ENCODE measurements at regions not wholly inside any gene's neighbourhood (a gene's known extent, or its start where the extent isn't known, plus 50 kb on each side); places are given as distances from the start of the nearest gene placed in this dataset.

DNA sequence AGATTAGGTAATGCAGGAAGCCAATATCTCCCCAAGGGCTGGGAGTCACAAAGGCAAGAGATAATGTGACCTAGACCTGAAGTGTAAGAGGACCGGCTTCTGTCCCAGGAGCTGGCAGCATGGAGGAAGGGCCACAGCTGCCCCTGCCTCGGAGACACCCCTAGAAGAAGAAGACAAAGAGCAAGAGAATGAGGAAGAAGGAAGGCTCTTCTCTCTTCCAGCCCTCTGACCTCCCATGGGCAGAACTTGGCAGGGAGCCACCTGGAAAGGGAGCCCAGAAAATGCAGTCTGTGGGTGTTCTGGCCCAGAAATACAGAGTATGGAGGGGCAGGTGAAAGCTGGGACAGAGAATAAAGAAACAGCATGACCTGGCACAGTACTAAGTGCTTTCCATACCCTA, 151.0 kb downstream of the C5orf15 start:
- TF ChIP-seq BHLHE40 (IDR thresholded peaks at IDR 0.05; ENCODE audit: borderline replicate concordance) (no peak), ARNT (IDR thresholded peaks at IDR 0.05) (no peak), FOXK2 (IDR thresholded peaks at IDR 0.05) (no peak)

Data from HEK293T (cell line).